ENCODE measurements at regions not wholly inside any gene's neighbourhood (a gene's known extent, or its start where the extent isn't known, plus 50 kb on each side); places are given as distances from the start of the nearest gene placed in this dataset.

DNA sequence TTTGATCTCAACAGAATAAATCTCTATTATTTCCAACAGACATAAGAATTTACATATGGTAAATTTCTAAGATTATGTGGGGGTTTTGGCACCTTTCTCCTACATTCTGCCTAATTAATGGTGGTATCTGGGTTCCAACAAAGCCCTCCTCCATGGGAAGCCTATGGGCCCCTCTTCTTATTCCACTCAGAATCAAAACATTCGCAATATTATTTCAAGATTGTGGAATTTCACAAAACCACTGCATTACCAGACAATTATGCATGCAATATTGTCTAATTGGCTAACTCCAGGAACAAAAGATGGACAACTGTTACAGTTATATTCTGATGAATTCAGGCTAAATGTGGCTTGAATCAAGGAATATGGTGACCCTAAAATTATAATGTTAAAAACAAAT is 434.0 kb downstream of the NFIB start:
- Histone ChIP-seq H2BK20ac (ENCODE audit: low read depth, low read length, poor library complexity, severe bottlenecking) (no peak overlapping the region), H2AK5ac (ENCODE audit: insufficient read length, low read length) (no peak overlapping the region), H4K91ac (ENCODE audit: insufficient read length, low read depth, low read length) (no peak overlapping the region), H3K14ac (ENCODE audit: insufficient read depth, low read length) (no peak overlapping the region), H2AFZ (ENCODE audit: low read length) (no peak overlapping the region), H2BK120ac (ENCODE audit: low read depth, low read length, poor library complexity, severe bottlenecking) (no peak overlapping the region), H4K20me1 (ENCODE audit: control insufficient read depth, insufficient read depth, insufficient read length) (no peaks in the 10 kb centered on the region), H4K8ac (replicated peaks; ENCODE audit: insufficient read length, low read depth, low read length) (no peak overlapping the region), H4K5ac (ENCODE audit: insufficient read length, low read depth, low read length) (no peak overlapping the region), H3K27ac (ENCODE audit: insufficient read length, low read depth, low read length) (no peak overlapping the region), H3K79me2 (ENCODE audit: insufficient read depth, low read length) (no peaks in the 10 kb centered on the region), H3K9me3 (ENCODE audit: control insufficient read depth, low read depth, low read length) (no peaks in the 10 kb centered on the region), H3K4me2 (ENCODE audit: insufficient read depth, insufficient read length, low read length) (no peak overlapping the region), H3K23ac (ENCODE audit: insufficient read length, low read depth, low read length) (no peak overlapping the region), H3K4me1 (ENCODE audit: insufficient read depth, low read length) (no peaks in the 10 kb centered on the region), H3T11ph (ENCODE audit: low read length) (no peak overlapping the region), H3K18ac (ENCODE audit: insufficient read length, low read depth, low read length) (no peak overlapping the region), H2BK12ac (ENCODE audit: insufficient read length, low read depth, low read length) (no peak overlapping the region), H3K9ac (ENCODE audit: extremely low read depth, insufficient read length, low read length) (no peak overlapping the region), H3K79me1 (ENCODE audit: insufficient read depth, low read depth, low read length, poor library complexity, severe bottlenecking) (no peaks in the 10 kb centered on the region), H3K4ac (ENCODE audit: low read depth, low read length) (no peak overlapping the region), H3K23me2 (ENCODE audit: insufficient read length, low read depth, low read length, poor library complexity, severe bottlenecking) (no peaks in the 10 kb centered on the region), H2BK5ac (ENCODE audit: insufficient read length, low read length) (no peak overlapping the region), H2BK15ac (ENCODE audit: low read depth, low read length) (no peak overlapping the region), H3K27me3 (ENCODE audit: insufficient read depth, low read length) (no peaks in the 10 kb centered on the region), H3K56ac (ENCODE audit: insufficient read length, low read depth, low read length) (no peak overlapping the region)
- peaks cover 3 to 4% of the 10 kb centered on the region in 2 experiments for H3K9me3 Mint-ChIP-seq
- H3K36me3 Mint-ChIP-seq (ENCODE audit: insufficient read depth in 1 of 3, low read depth in 3 of 3) = peaks cover under 1 to 4% (median 1%) of the 10 kb centered on the region in 3 experiments; a peak in 4 of 7 replicates
- TF ChIP-seq, protein P1, sequence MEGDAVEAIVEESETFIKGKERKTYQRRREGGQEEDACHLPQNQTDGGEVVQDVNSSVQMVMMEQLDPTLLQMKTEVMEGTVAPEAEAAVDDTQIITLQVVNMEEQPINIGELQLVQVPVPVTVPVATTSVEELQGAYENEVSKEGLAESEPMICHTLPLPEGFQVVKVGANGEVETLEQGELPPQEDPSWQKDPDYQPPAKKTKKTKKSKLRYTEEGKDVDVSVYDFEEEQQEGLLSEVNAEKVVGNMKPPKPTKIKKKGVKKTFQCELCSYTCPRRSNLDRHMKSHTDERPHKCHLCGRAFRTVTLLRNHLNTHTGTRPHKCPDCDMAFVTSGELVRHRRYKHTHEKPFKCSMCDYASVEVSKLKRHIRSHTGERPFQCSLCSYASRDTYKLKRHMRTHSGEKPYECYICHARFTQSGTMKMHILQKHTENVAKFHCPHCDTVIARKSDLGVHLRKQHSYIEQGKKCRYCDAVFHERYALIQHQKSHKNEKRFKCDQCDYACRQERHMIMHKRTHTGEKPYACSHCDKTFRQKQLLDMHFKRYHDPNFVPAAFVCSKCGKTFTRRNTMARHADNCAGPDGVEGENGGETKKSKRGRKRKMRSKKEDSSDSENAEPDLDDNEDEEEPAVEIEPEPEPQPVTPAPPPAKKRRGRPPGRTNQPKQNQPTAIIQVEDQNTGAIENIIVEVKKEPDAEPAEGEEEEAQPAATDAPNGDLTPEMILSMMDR (conservative IDR thresholded peaks at IDR 0.05) = no peak
- no peak for DNase-seq
- H3K4me1 Mint-ChIP-seq = no peaks in the 10 kb centered on the region
- no peaks in the 10 kb centered on the region for H3K27me3 Mint-ChIP-seq (ENCODE audit: low read depth)
- H3K4me3 Mint-ChIP-seq = no peak overlapping the region
- H3K27ac Mint-ChIP-seq = no peak overlapping the region
- WGBS (ENCODE audit: extremely low coverage, insufficient read length, low lambda C conversion rate) = no CpG with 5 or more reads among the region's 1 CpG
